ENCODE measurements at regions not wholly inside any gene's neighbourhood (a gene's known extent, or its start where the extent isn't known, plus 50 kb on each side); places are given as distances from the start of the nearest gene placed in this dataset.

DNA sequence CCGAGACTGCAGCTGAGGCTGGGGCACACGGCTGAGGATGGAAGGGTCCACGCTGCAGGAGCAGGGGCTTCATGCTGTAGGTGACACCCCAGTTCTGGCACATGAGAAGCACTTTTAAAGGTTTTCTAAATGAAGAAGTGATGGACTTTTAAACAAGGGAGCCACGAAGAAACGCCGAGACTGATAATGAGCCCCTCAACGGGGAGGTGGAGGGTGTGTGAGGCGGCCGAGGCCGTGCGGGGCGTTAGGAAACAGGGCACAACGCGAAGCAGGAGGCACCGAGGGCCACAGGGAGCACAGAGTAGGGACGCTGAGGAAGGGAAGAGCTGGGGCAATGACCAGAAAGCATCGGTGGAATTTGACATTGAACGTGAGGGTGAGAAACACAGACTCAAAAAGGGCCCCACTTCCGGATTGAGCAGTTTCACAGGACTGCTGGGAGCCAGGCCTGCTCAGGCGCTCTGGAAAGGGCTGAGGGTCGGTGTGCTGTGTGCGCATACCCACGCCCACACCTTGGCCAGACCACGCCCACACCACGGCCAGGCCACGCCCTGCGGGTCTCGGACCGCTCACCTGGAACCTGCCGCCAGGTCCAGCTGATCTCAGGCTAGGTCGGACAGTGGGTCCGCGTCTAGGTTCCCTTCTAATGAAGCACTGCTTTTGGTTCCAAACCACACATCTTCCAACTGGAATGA is 115.7 kb downstream of the GYPC start:
- Histone ChIP-seq H3K36me3 (ENCODE audit: control insufficient read depth, insufficient read depth, low read length) (no peaks in the 10 kb centered on the region), H3K4me1 (ENCODE audit: control insufficient read depth, insufficient read depth, low read length) (no peaks in the 10 kb centered on the region), H3K9me3 (ENCODE audit: control insufficient read depth, low read length) (no peaks in the 10 kb centered on the region), H3K27ac (ENCODE audit: insufficient read depth, low read depth, low read length, poor library complexity, severe bottlenecking) (no peak overlapping the region), H3K4me3 (ENCODE audit: insufficient read depth, low read depth, low read length) (no peak overlapping the region), H3K27me3 (ENCODE audit: control insufficient read depth, insufficient read depth, low read length, poor library complexity, severe bottlenecking) (peaks cover 5% of the 10 kb centered on the region)
- WGBS, 2 experiments: 92 to 93% methylated on average over 33 of the region's 33 CpGs

DNA sequence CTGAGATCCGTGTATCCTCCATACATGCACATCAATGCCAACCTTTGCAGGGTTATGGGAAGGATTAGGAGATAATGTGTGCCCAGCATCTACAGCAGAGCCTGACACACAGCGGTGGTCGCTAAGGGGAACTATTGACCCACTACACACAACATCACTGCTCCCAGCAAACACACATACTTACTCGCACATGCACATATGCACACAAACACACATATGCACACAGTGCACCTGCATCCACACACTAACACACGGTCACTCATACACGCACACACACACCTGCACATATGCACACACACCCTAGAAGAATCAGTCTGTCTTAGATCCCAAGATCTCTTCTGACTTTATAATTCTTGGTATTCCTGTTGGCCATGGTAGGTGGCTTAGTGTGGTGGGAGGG is 118.3 kb downstream of the GYPC start:
- H3K4me3 ChIP-seq (ENCODE audit: insufficient read depth, low read depth, low read length): no peak overlapping the region
- H3K4me1 ChIP-seq (ENCODE audit: control insufficient read depth, insufficient read depth, low read length): peaks cover 11% of the 10 kb centered on the region
- peaks cover 5% of the 10 kb centered on the region for H3K27me3 ChIP-seq (ENCODE audit: control insufficient read depth, insufficient read depth, low read length, poor library complexity, severe bottlenecking)
- 90 to 99% methylated on average over 6 of the region's 6 CpGs for WGBS, 2 experiments
- no peaks in the 10 kb centered on the region for H3K36me3 ChIP-seq (ENCODE audit: control insufficient read depth, insufficient read depth, low read length)
- H3K27ac ChIP-seq (ENCODE audit: insufficient read depth, low read depth, low read length, poor library complexity, severe bottlenecking): no peak overlapping the region
- no peaks in the 10 kb centered on the region for H3K9me3 ChIP-seq (ENCODE audit: control insufficient read depth, low read length)

DNA sequence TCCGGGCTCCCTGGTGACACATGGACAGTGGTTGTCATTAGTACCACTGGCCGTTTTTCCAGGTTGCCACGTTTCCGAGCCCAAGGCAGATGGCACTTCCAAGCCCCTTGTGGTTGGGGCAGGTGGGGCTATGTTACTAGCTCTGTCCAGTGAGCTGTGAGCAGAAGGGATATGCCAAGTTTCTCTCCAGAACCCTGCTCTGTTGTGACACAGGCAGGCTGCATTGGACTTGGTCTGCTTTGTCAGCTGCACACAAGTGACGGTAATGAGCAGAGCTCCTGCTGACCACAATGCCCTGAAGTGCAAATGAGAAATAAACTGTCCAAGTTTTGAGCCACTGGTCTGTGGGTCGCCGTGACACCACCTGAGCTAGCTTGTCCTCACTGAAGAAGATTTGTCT is 118.8 kb downstream of the GYPC start:
- WGBS, 2 experiments: 94% methylated on average over 7 of the region's 7 CpGs
- H3K36me3 ChIP-seq (ENCODE audit: control insufficient read depth, insufficient read depth, low read length): no peaks in the 10 kb centered on the region
- peaks cover 13% of the 10 kb centered on the region for H3K4me1 ChIP-seq (ENCODE audit: control insufficient read depth, insufficient read depth, low read length)
- no peak overlapping the region for H3K4me3 ChIP-seq (ENCODE audit: insufficient read depth, low read depth, low read length)
- no peaks in the 10 kb centered on the region for H3K9me3 ChIP-seq (ENCODE audit: control insufficient read depth, low read length)
- H3K27me3 ChIP-seq (ENCODE audit: control insufficient read depth, insufficient read depth, low read length, poor library complexity, severe bottlenecking): peaks cover 5% of the 10 kb centered on the region
- H3K27ac ChIP-seq (ENCODE audit: insufficient read depth, low read depth, low read length, poor library complexity, severe bottlenecking): no peak overlapping the region

DNA sequence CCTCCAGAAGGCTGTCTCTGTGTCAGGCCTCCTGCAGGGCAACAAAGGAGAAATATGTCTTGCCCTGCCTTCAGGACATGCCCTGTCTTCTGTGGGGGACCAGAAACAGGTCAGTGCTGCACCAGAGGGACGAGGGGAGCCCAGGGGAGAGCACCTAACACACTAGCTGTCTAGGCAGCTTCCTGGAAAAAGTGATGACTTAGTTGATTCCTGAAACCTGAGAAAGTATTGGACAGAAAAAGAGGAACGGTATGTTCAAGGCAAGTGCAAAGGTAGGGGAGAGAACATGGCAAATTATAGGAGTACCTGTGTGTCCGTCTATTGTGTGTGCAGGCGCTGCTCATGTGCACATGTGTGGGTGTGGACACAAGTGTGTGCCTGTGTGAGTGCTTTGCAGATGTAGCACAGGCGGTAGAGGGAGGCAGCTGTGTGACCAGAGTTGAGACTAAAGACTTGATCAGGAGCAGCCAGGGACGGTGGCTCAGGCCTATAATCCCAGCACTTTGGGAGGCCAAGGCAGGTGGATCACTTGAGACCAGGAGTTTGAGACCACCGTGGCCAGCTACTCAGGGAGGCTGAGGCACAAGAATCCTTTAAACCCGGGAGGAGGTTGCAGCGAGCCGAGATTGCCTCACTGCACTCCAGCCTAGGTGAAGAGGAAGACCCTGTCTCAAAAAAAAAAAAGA is 119.5 kb downstream of the GYPC start:
- Histone ChIP-seq H3K9me3 (ENCODE audit: control insufficient read depth, low read length) (no peaks in the 10 kb centered on the region), H3K4me1 (ENCODE audit: control insufficient read depth, insufficient read depth, low read length) (peaks cover 13% of the 10 kb centered on the region), H3K36me3 (ENCODE audit: control insufficient read depth, insufficient read depth, low read length) (no peaks in the 10 kb centered on the region), H3K27me3 (ENCODE audit: control insufficient read depth, insufficient read depth, low read length, poor library complexity, severe bottlenecking) (peaks cover 5% of the 10 kb centered on the region), H3K27ac (ENCODE audit: insufficient read depth, low read depth, low read length, poor library complexity, severe bottlenecking) (no peak overlapping the region), H3K4me3 (ENCODE audit: insufficient read depth, low read depth, low read length) (no peak overlapping the region)
- 90 to 93% methylated on average over 10 of the region's 10 CpGs for WGBS, 2 experiments

DNA sequence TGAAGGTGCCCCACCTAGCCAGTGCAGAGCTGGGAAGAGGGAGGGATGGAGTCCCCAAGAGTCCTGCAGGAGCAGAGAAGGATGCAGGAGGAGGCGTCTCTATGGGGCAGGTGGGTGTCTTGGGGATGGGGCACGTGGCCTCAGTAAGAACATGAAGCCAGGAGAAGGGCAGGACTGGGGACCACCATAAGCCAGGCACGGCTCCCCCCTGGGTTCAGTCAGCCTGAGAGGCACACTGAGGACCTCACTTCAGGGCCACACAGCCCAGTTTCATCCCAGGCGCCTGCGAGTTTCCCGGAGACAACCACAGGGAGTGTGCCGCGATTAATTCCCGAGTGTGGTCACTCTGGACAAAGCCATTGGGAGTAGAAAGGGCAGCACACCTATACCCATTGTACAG is 120.3 kb downstream of the GYPC start:
- H3K27me3 ChIP-seq (ENCODE audit: control insufficient read depth, insufficient read depth, low read length, poor library complexity, severe bottlenecking): peaks cover 5% of the 10 kb centered on the region
- no peaks in the 10 kb centered on the region for H3K36me3 ChIP-seq (ENCODE audit: control insufficient read depth, insufficient read depth, low read length)
- peak overlapping the region; percentile 47 for H3K4me3 ChIP-seq (ENCODE audit: insufficient read depth, low read depth, low read length)
- 32% methylated on average over 9 of the region's 9 CpGs for WGBS, 2 experiments
- H3K9me3 ChIP-seq (ENCODE audit: control insufficient read depth, low read length): no peaks in the 10 kb centered on the region
- no peak overlapping the region for H3K27ac ChIP-seq (ENCODE audit: insufficient read depth, low read depth, low read length, poor library complexity, severe bottlenecking)
- peaks cover 13% of the 10 kb centered on the region for H3K4me1 ChIP-seq (ENCODE audit: control insufficient read depth, insufficient read depth, low read length)

DNA sequence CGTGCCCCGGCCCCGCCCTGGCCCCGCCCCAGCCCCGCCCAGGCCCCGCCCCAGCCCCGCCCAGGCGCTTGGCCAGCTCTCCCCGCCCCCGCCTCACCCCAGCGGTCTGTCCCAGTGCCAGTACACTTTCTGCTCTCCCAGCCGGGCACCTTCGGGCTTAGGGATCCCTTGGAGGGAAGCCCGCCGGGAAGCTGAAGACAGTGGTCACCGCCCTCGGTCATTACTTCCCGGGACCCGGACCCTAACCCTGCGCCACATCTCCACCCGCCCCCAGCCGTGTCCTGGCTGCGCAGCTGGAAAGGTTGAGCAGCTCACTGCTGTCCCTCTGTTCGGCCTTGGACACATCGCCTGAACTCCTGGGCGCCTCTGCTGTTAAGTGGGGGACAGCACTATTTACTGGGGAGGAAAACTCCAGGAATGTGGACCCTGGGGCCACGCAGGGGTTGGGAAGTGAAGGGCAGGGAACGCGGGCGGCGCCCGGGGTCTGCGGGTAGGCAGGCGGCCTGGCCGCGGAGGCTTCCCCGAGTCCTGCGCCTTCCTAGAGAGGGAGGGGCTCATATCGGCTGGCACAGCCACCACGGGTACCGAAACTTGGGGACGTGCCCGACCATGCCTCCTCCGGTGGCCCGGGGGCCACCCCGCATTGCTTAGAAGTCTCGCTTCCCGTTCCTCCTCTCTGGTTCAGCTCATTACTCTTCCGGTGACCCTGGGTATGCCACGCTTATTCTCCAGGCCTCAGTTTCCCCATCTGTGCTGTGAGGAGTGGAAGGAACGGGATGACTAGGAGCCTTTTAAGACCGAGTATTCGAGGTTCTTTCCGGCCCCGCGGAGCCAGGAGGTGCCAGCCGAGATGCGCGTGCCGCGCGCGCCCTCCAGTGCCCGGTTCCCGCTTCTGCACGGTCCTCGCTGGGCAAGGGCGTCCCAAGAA is 121.0 kb downstream of the GYPC start:
- H3K4me3 ChIP-seq (ENCODE audit: insufficient read depth, low read depth, low read length): peak overlapping the region; percentile 47

DNA sequence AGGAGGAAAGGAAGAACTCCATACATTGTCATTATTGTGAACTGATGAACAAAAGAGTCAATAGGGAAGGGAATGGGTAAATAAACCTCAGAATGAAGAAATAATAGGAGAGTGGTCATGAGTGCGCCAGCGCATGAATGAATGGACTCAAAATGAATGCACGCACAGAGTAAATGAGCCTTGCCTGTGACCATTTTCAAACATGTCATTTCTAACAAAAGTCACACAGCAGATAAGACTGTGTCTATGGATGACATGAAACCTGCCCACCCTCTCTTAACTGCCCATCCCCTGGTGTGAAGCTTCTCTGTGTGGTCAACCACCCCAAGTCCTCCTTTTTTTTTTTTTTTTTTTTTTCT is 121.1 kb upstream of the TEX51 start:
- no peak overlapping the region for H3K4me3 ChIP-seq (ENCODE audit: insufficient read depth, low read depth, low read length)
- no peaks in the 10 kb centered on the region for H3K9me3 ChIP-seq (ENCODE audit: control insufficient read depth, low read length)
- 43 to 59% methylated on average over 3 of the region's 3 CpGs for WGBS, 2 experiments
- no peak overlapping the region for H3K27ac ChIP-seq (ENCODE audit: insufficient read depth, low read depth, low read length, poor library complexity, severe bottlenecking)
- peaks cover 5% of the 10 kb centered on the region for H3K27me3 ChIP-seq (ENCODE audit: control insufficient read depth, insufficient read depth, low read length, poor library complexity, severe bottlenecking)
- H3K4me1 ChIP-seq (ENCODE audit: control insufficient read depth, insufficient read depth, low read length): peaks cover 13% of the 10 kb centered on the region
- no peaks in the 10 kb centered on the region for H3K36me3 ChIP-seq (ENCODE audit: control insufficient read depth, insufficient read depth, low read length)

More for the DNA sequence above, 121.0 kb downstream of the GYPC start:
- Histone ChIP-seq H3K27me3 (ENCODE audit: control insufficient read depth, insufficient read depth, low read length, poor library complexity, severe bottlenecking) (peaks cover 5% of the 10 kb centered on the region), H3K27ac (ENCODE audit: insufficient read depth, low read depth, low read length, poor library complexity, severe bottlenecking) (no peak overlapping the region), H3K36me3 (ENCODE audit: control insufficient read depth, insufficient read depth, low read length) (no peaks in the 10 kb centered on the region), H3K9me3 (ENCODE audit: control insufficient read depth, low read length) (no peaks in the 10 kb centered on the region), H3K4me1 (ENCODE audit: control insufficient read depth, insufficient read depth, low read length) (peaks cover 13% of the 10 kb centered on the region)
- WGBS, 2 experiments: 1% methylated on average over 68 of the region's 68 CpGs

DNA sequence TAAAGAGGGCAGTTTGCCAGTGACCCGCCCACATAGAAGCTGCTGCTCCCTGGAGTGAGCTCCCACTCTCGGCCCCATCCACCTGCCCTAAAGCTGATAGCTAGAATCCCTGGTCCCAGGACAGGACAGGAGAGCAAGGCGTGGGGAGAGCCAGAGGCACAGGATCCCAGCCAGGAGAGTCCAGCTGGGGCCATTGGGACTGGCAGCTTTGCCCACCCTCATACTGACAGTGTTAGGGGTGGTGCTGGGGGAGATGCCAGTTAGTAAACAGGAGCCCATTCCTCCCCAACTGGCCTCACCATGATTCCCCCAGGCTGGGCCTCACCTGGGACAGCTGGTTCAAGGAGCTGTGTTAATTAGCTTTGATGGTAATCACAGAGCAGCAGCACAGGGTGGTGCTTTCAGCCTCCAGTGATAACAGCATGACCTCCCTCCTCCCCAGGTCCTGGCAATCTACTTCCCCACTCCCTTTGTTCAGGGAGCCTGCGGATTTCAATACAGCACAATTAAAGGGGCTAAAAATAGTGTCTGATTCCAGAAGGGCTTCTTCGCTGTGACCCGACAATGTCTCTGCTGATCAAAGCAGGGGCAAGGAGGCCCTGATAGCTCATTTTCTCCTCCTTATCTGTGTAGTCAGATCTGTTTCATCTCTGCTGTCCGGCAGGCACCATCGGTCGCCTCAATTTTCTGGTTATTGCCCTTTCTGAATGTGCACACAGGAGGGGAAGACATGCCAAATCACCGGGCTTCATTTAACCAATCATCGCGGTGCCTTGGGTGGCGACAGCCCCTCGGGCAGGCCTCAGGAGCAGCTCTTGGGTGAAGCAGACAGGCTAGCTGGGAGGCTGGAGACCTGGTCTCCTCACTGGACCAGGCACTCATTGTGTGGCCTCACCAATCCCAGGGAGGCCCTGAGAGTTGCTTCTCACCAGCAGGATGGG is 119.9 kb upstream of the TEX51 start:
- 72 to 75% methylated on average over 14 of the region's 14 CpGs for WGBS, 2 experiments
- Histone ChIP-seq H3K4me1 (ENCODE audit: control insufficient read depth, insufficient read depth, low read length) (peaks cover 13% of the 10 kb centered on the region), H3K9me3 (ENCODE audit: control insufficient read depth, low read length) (no peaks in the 10 kb centered on the region), H3K36me3 (ENCODE audit: control insufficient read depth, insufficient read depth, low read length) (no peaks in the 10 kb centered on the region), H3K27me3 (ENCODE audit: control insufficient read depth, insufficient read depth, low read length, poor library complexity, severe bottlenecking) (peaks cover 5% of the 10 kb centered on the region), H3K27ac (ENCODE audit: insufficient read depth, low read depth, low read length, poor library complexity, severe bottlenecking) (no peak overlapping the region), H3K4me3 (ENCODE audit: insufficient read depth, low read depth, low read length) (no peak overlapping the region)

DNA sequence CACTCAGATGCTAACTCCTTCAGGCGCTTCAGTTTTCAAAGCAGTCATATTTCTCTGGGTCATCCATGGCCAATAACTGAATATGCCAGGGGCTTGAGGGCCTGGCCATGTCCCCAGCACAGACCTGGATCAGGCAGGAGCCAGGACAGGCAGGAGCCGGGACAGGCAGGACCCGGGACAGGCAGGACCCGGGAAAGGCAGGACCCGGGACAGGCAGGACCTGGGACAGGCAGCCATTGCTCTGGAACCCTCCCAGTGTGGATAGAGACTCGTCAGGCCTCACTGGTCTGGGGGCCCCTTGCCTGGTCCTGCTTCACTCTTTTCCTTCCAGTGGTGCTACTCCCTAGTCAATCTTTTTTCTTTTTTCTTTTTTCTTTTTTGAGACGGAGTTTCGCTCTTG is 117.5 kb upstream of the TEX51 start:
- 79 to 81% methylated on average over 8 of the region's 8 CpGs for WGBS, 2 experiments
- H3K9me3 ChIP-seq (ENCODE audit: control insufficient read depth, low read length): no peaks in the 10 kb centered on the region

More for the DNA sequence above, 117.5 kb upstream of the TEX51 start:
- no peak overlapping the region for H3K27ac ChIP-seq (ENCODE audit: insufficient read depth, low read depth, low read length, poor library complexity, severe bottlenecking)
- H3K27me3 ChIP-seq (ENCODE audit: control insufficient read depth, insufficient read depth, low read length, poor library complexity, severe bottlenecking): peaks cover 1% of the 10 kb centered on the region
- H3K4me1 ChIP-seq (ENCODE audit: control insufficient read depth, insufficient read depth, low read length): peaks cover 13% of the 10 kb centered on the region
- no peaks in the 10 kb centered on the region for H3K36me3 ChIP-seq (ENCODE audit: control insufficient read depth, insufficient read depth, low read length)
- no peak overlapping the region for H3K4me3 ChIP-seq (ENCODE audit: insufficient read depth, low read depth, low read length)

Measured in ectodermal cell (in vitro differentiated cells).